HEK293 (cell line): ENCODE measurements at regions not wholly inside any gene's neighbourhood (a gene's known extent, or its start where the extent isn't known, plus 50 kb on each side); places are given as distances from the start of the nearest gene placed in this dataset.

ENCODE experiments used
- CTCF ChIA-PET: fragments of 350-600 bp; formaldehyde crosslinking; extraction: SDS; loops from one replicate; lab custom pipeline; 2021; ENCODE audit warnings: antibody characterized with exemption; lab: Yijun Ruan, JAX
- POLR2A ChIA-PET: fragments of 300-600 bp; formaldehyde crosslinking; extraction: SDS; loops from one replicate; lab custom pipeline; 2020; ENCODE audit warnings: antibody characterized with exemption, inconsistent platforms; lab: Yijun Ruan, JAX
- H3K27ac ChIP-seq: fragments of 200-500 bp; sonication (Bioruptor generic); 2 replicates; pipeline ENCODE4 v1.5.1; 2014; ENCODE audit warnings: low read depth, low read length, control low read depth, inconsistent platforms; ENCODE audit errors: extremely low read depth
- H3K36me3 ChIP-seq, 2 experiments: fragments of 200-500 bp in 1 of 2; sonication (Bioruptor generic) in 1 of 2; 1 replicate in 1 of 2; 2 replicates in 1 of 2; pipeline ENCODE4 v1.5.1; 2014 to 2017; ENCODE audit warnings: inconsistent platforms in 2 of 2, low read length in 2 of 2; ENCODE audit not compliant: control insufficient read depth in 2 of 2, insufficient read depth in 1 of 2
- H3K4me1 ChIP-seq: fragments of 200-500 bp; sonication (Bioruptor generic); 2 replicates; pipeline ENCODE4 v1.5.1; 2014; ENCODE audit warnings: mild to moderate bottlenecking, low read length, inconsistent platforms; ENCODE audit not compliant: control insufficient read depth, insufficient read depth
- H3K4me3 ChIP-seq: 2 replicates; pipeline ENCODE4 v1.5.1; 2011; ENCODE audit warnings: low read depth, mild to moderate bottlenecking, control low read depth, low read length, moderate library complexity
- H3K9me3 ChIP-seq: fragments of 200-500 bp; sonication (Bioruptor generic); 2 replicates; pipeline ENCODE4 v1.5.1; 2014; ENCODE audit warnings: low read depth, low read length, inconsistent platforms; ENCODE audit not compliant: control insufficient read depth, insufficient read depth
- GLIS2 ChIP-seq: fragments of 450-650 bp; formaldehyde crosslinking; IDR thresholded peaks from 2 replicates; pipeline ENCODE4 v1.5.1; 2016; ENCODE audit warnings: missing biosample characterization, missing genetic modification characterization
- KLF1 ChIP-seq: fragments of 450-650 bp; formaldehyde crosslinking; IDR thresholded peaks from 2 replicates; pipeline ENCODE4 v1.5.1; 2016; ENCODE audit warnings: missing biosample characterization, missing genetic modification characterization
- SALL2 ChIP-seq: fragments of 450-650 bp; formaldehyde crosslinking; IDR thresholded peaks from 2 replicates; pipeline ENCODE4 v1.5.0; 2017; ENCODE audit warnings: missing biosample characterization, mild to moderate bottlenecking, missing genetic modification characterization, borderline replicate concordance
- YY2 ChIP-seq: fragments of 450-650 bp; formaldehyde crosslinking; IDR thresholded peaks from 2 replicates; pipeline ENCODE4 v1.5.1; 2016; ENCODE audit warnings: missing biosample characterization, missing genetic modification characterization
- ZNF132 ChIP-seq: fragments of 450-650 bp; formaldehyde crosslinking; IDR thresholded peaks from 2 replicates; pipeline ENCODE4 v1.5.1; 2017; ENCODE audit warnings: missing biosample characterization, missing genetic modification characterization, borderline replicate concordance
- ZNF133 ChIP-seq: fragments of 450-650 bp; formaldehyde crosslinking; IDR thresholded peaks from 2 replicates; pipeline ENCODE4 v1.5.1; 2016; ENCODE audit warnings: missing biosample characterization, missing genetic modification characterization
- ZNF140 ChIP-seq: fragments of 450-650 bp; formaldehyde crosslinking; IDR thresholded peaks from 2 replicates; pipeline ENCODE4 v1.5.1; 2016; ENCODE audit warnings: missing biosample characterization, missing genetic modification characterization
- ZNF155 ChIP-seq: fragments of 450-650 bp; formaldehyde crosslinking; IDR thresholded peaks from 2 replicates; pipeline ENCODE4 v1.5.1; 2016; ENCODE audit warnings: missing biosample characterization, missing genetic modification characterization
- ZNF169 ChIP-seq: fragments of 450-650 bp; formaldehyde crosslinking; IDR thresholded peaks from 2 replicates; pipeline ENCODE4 v1.5.1; 2016; ENCODE audit warnings: missing biosample characterization, missing genetic modification characterization
- ZNF341 ChIP-seq: fragments of 450-650 bp; formaldehyde crosslinking; IDR thresholded peaks from 2 replicates; pipeline ENCODE4; 2016; ENCODE audit warnings: low read depth, missing biosample characterization, missing genetic modification characterization
- ZNF350 ChIP-seq: fragments of 450-650 bp; formaldehyde crosslinking; IDR thresholded peaks from 2 replicates; pipeline ENCODE4 v1.5.0; 2017; ENCODE audit warnings: missing biosample characterization, mild to moderate bottlenecking, missing genetic modification characterization
- ZNF366 ChIP-seq: fragments of 450-650 bp; formaldehyde crosslinking; conservative IDR thresholded peaks from 2 replicates; pipeline ENCODE4 v1.5.1; 2016; ENCODE audit warnings: missing biosample characterization, missing genetic modification characterization
- ZNF571 ChIP-seq: fragments of 450-650 bp; formaldehyde crosslinking; IDR thresholded peaks from 2 replicates; pipeline ENCODE4 v1.5.0; 2017; ENCODE audit warnings: missing biosample characterization, missing genetic modification characterization
- ZNF610 ChIP-seq: fragments of 450-650 bp; formaldehyde crosslinking; IDR thresholded peaks from 2 replicates; pipeline ENCODE4 v1.5.1; 2016; ENCODE audit warnings: missing biosample characterization, missing genetic modification characterization, borderline replicate concordance
- ZNF624 ChIP-seq: fragments of 450-650 bp; formaldehyde crosslinking; IDR thresholded peaks from 2 replicates; pipeline ENCODE4 v1.5.1; 2017; ENCODE audit warnings: missing biosample characterization, missing genetic modification characterization
- ZNF791 ChIP-seq: fragments of 450-650 bp; formaldehyde crosslinking; IDR thresholded peaks from 2 replicates; pipeline ENCODE4 v1.5.1; 2016; ENCODE audit warnings: missing biosample characterization, missing genetic modification characterization
- ZSCAN30 ChIP-seq: fragments of 450-650 bp; IDR thresholded peaks from 2 replicates; pipeline ENCODE4 v1.5.1; 2018; ENCODE audit warnings: missing biosample characterization, mild to moderate bottlenecking, missing genetic modification characterization, moderate library complexity
- TF ChIP-seq, protein P1 (sequence below): fragments of 450-650 bp; formaldehyde crosslinking; IDR thresholded peaks from 2 replicates; pipeline ENCODE4 v1.5.1; 2016; ENCODE audit warnings: missing biosample characterization, missing genetic modification characterization
- TF ChIP-seq, protein P2 (sequence below): fragments of 450-650 bp; formaldehyde crosslinking; IDR thresholded peaks from 2 replicates; pipeline ENCODE4 v1.5.1; 2016; ENCODE audit warnings: missing biosample characterization, missing genetic modification characterization, borderline replicate concordance
- TF ChIP-seq, protein P3 (sequence below): fragments of 450-650 bp; formaldehyde crosslinking; conservative IDR thresholded peaks from 2 replicates; pipeline ENCODE4 v1.5.1; 2016; ENCODE audit warnings: low read depth, missing biosample characterization, missing genetic modification characterization

DNA sequence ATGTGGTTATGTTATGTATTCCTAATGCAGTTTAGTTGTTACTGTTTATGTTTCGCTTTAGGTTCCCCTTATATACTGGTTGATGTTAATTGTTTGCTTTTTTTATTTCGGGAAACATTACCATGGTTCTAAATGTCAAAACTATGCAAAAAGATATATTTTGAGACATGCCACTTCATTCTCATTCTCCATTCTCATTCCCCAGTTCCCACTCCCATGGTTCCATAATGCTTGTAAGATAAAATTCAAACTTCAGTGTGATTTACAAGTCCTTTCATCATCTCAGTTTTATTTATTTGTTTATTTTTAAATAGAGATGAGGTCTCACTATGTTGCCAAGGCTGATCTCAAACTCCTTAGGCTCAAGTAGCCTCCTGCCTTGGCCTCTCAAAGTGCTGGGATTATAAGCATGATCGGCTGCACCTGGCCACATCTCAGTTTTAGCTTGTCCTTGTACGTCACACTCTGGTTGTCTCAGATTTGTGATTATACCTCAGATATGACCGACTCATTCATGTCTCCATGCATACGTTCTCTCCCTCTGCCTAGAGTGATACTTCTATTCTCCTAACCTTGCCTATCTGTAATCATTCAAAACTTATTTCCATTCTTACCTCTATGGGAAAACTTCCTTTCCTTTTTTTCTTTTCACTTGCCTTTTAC lies 407.8 kb upstream of the RGS6 start (continued):
- TF ChIP-seq ZNF132 (tag by site-specific recombination) (no peak), ZNF791 (no peak), ZNF341 (tag by site-specific recombination) (no peak), ZNF571 (tag by site-specific recombination) (no peak), ZNF624 (no peak), ZNF169 (tag by site-specific recombination) (no peak), SALL2 (tag by site-specific recombination) (no peak)
- TF ChIP-seq, protein P1, sequence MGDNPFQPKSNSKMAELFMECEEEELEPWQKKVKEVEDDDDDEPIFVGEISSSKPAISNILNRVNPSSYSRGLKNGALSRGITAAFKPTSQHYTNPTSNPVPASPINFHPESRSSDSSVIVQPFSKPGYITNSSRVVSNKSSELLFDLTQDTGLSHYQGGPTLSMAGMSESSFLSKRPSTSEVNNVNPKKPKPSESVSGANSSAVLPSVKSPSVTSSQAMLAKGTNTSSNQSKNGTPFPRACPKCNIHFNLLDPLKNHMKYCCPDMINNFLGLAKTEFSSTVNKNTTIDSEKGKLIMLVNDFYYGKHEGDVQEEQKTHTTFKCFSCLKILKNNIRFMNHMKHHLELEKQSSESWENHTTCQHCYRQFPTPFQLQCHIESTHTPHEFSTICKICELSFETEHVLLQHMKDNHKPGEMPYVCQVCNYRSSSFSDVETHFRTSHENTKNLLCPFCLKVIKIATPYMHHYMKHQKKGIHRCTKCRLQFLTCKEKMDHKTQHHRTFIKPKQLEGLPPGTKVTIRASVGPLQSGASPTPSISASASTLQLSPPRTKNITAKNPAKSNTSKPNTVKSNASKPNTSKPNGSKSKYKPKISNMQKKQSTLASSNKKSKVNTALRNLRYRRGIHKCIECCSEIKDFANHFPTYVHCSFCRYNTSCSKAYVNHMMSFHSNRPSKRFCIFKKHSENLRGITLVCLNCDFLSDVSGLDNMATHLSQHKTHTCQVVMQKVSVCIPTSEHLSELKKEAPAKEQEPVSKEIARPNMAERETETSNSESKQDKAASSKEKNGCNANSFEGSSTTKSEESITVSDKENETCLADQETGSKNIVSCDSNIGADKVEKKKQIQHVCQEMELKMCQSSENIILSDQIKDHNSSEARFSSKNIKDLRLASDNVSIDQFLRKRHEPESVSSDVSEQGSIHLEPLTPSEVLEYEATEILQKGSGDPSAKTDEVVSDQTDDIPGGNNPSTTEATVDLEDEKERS: no peak

DNA sequence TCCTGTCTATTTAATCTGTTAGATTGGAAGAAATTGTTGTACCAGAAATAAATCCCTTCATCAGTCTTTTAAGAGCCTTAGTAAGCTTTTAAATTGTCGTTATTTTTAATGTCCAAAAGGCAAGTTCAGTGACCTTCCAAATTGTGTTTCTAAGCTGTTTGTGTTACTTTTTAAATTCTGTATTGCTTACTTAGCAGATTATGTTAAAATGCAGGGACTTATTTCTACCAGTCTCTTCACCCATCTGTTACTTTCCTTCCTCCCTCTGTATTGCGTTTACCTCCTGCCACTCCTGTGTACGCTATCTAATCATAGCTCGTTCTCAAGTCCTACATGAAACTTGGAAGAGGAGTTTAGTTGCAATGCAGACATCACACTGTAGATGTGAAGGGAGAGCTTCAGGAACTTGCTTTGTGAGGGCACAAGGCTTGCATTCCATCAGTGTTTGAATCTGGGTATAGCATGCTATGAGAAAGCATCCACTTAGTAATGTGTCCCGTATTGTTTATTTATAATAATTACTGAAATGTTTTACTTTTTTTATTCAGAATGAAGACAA lies 406.5 kb upstream of the RGS6 start:
- Histone ChIP-seq H3K9me3 (no peaks in the 10 kb centered on the region), H3K4me3 (no peak overlapping the region), H3K4me1 (peaks cover 30% of the 10 kb centered on the region), H3K36me3 (no peaks in the 10 kb centered on the region; a peak in 1 of 3 replicates), H3K27ac (no peak overlapping the region)
- ChIA-PET POLR2A (no interaction called here), CTCF (interaction anchor here (0.6 kb wide), 1 partner anchor 342 kb away, joined by 3 read pairs; no protein-coding TSS in a partner anchor)
- no peak for TF ChIP-seq GLIS2 (tag by site-specific recombination)
- no peak for TF ChIP-seq ZNF350 (tag by site-specific recombination)
- no peak for TF ChIP-seq ZNF140 (tag by site-specific recombination)
- no peak for TF ChIP-seq ZSCAN30 (tag by site-specific recombination)
- TF ChIP-seq, protein P2, sequence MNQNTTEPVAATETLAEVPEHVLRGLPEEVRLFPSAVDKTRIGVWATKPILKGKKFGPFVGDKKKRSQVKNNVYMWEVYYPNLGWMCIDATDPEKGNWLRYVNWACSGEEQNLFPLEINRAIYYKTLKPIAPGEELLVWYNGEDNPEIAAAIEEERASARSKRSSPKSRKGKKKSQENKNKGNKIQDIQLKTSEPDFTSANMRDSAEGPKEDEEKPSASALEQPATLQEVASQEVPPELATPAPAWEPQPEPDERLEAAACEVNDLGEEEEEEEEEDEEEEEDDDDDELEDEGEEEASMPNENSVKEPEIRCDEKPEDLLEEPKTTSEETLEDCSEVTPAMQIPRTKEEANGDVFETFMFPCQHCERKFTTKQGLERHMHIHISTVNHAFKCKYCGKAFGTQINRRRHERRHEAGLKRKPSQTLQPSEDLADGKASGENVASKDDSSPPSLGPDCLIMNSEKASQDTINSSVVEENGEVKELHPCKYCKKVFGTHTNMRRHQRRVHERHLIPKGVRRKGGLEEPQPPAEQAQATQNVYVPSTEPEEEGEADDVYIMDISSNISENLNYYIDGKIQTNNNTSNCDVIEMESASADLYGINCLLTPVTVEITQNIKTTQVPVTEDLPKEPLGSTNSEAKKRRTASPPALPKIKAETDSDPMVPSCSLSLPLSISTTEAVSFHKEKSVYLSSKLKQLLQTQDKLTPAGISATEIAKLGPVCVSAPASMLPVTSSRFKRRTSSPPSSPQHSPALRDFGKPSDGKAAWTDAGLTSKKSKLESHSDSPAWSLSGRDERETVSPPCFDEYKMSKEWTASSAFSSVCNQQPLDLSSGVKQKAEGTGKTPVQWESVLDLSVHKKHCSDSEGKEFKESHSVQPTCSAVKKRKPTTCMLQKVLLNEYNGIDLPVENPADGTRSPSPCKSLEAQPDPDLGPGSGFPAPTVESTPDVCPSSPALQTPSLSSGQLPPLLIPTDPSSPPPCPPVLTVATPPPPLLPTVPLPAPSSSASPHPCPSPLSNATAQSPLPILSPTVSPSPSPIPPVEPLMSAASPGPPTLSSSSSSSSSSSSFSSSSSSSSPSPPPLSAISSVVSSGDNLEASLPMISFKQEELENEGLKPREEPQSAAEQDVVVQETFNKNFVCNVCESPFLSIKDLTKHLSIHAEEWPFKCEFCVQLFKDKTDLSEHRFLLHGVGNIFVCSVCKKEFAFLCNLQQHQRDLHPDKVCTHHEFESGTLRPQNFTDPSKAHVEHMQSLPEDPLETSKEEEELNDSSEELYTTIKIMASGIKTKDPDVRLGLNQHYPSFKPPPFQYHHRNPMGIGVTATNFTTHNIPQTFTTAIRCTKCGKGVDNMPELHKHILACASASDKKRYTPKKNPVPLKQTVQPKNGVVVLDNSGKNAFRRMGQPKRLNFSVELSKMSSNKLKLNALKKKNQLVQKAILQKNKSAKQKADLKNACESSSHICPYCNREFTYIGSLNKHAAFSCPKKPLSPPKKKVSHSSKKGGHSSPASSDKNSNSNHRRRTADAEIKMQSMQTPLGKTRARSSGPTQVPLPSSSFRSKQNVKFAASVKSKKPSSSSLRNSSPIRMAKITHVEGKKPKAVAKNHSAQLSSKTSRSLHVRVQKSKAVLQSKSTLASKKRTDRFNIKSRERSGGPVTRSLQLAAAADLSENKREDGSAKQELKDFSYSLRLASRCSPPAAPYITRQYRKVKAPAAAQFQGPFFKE (tag by site-specific recombination): no peak
- TF ChIP-seq ZNF155 (tag by site-specific recombination): no peak
- no peak for TF ChIP-seq YY2 (tag by site-specific recombination)
- TF ChIP-seq ZNF610: no peak
- no peak for TF ChIP-seq KLF1 (tag by site-specific recombination)
- TF ChIP-seq, protein P3, sequence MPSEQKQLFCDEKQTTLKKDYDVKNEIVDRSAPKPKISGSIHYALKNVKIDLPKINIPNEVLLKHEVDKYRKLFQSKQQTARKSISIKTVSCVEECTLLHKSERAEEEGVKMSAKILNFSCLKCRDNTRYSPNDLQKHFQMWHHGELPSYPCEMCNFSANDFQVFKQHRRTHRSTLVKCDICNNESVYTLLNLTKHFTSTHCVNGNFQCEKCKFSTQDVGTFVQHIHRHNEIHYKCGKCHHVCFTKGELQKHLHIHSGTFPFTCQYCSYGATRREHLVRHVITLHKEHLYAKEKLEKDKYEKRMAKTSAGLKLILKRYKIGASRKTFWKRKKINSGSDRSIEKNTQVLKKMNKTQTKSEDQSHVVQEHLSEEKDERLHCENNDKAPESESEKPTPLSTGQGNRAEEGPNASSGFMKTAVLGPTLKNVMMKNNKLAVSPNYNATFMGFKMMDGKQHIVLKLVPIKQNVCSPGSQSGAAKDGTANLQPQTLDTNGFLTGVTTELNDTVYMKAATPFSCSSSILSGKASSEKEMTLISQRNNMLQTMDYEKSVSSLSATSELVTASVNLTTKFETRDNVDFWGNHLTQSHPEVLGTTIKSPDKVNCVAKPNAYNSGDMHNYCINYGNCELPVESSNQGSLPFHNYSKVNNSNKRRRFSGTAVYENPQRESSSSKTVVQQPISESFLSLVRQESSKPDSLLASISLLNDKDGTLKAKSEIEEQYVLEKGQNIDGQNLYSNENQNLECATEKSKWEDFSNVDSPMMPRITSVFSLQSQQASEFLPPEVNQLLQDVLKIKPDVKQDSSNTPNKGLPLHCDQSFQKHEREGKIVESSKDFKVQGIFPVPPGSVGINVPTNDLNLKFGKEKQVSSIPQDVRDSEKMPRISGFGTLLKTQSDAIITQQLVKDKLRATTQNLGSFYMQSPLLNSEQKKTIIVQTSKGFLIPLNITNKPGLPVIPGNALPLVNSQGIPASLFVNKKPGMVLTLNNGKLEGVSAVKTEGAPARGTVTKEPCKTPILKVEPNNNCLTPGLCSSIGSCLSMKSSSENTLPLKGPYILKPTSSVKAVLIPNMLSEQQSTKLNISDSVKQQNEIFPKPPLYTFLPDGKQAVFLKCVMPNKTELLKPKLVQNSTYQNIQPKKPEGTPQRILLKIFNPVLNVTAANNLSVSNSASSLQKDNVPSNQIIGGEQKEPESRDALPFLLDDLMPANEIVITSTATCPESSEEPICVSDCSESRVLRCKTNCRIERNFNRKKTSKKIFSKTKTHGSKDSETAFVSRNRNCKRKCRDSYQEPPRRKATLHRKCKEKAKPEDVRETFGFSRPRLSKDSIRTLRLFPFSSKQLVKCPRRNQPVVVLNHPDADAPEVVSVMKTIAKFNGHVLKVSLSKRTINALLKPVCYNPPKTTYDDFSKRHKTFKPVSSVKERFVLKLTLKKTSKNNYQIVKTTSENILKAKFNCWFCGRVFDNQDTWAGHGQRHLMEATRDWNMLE (tag by site-specific recombination): no peak
- no peak for TF ChIP-seq ZNF366
- no peak for TF ChIP-seq ZNF169 (tag by site-specific recombination)
- TF ChIP-seq ZNF133: no peak
- no peak for TF ChIP-seq ZNF341 (tag by site-specific recombination)
